Liver (tissue), 8 donors: ENCODE measurements at regions not wholly inside any gene's neighbourhood (a gene's known extent, or its start where the extent isn't known, plus 50 kb on each side); places are given as distances from the start of the nearest gene placed in this dataset.

Experiments used
- DNase-seq: peaks from one replicate; pipeline ENCODE4 v3.0.0-alpha.2; 2017; ENCODE audit warnings: low spot score
- H3K27ac ChIP-seq, 2 donors: one replicate each; pipeline ENCODE4 v1.7.0; 2013; ENCODE audit warnings: inconsistent platforms in 2 of 2, low read length in 2 of 2, control low read depth in 1 of 2, low read depth in 1 of 2, mild to moderate bottlenecking in 1 of 2
- H3K27me3 ChIP-seq, 4 donors: one replicate each; pipeline versions ENCODE4 v1.6.1 to v1.7.0; 2013; ENCODE audit warnings: low read length in 3 of 4, inconsistent platforms in 1 of 4, mild to moderate bottlenecking in 1 of 4, moderate library complexity in 1 of 4; ENCODE audit not compliant: control insufficient read depth in 4 of 4, insufficient read depth in 4 of 4
- H3K36me3 ChIP-seq, 4 donors: one replicate each; pipeline versions ENCODE4 v1.6.1 to v1.7.0; 2013; ENCODE audit warnings: low read length in 3 of 4, mild to moderate bottlenecking in 3 of 4, low read depth in 1 of 4, moderate library complexity in 1 of 4; ENCODE audit not compliant: control insufficient read depth in 4 of 4, insufficient read depth in 3 of 4
- H3K4me1 ChIP-seq, 4 donors: one replicate each; pipeline versions ENCODE4 v1.6.1 to v1.7.0; 2013; ENCODE audit warnings: low read length in 3 of 4, mild to moderate bottlenecking in 3 of 4, moderate library complexity in 1 of 4; ENCODE audit not compliant: control insufficient read depth in 4 of 4, insufficient read depth in 4 of 4
- H3K4me3 ChIP-seq, 3 donors: one replicate each; pipeline versions ENCODE4 v1.6.1 to v1.7.0; 2013; ENCODE audit warnings: low read length in 3 of 3, control low read depth in 1 of 3, low read depth in 1 of 3, mild to moderate bottlenecking in 1 of 3
- H3K9ac ChIP-seq, 2 donors: one replicate each; pipeline ENCODE4 v1.7.0; 2013; ENCODE audit warnings: low read length in 2 of 2, mild to moderate bottlenecking in 2 of 2, moderate library complexity in 2 of 2, control low read depth in 1 of 2, low read depth in 1 of 2
- H3K9me3 ChIP-seq, 4 donors: one replicate each; pipeline versions ENCODE4 v1.6.1 to v1.7.0; 2013; ENCODE audit warnings: low read length in 3 of 4; ENCODE audit not compliant: control insufficient read depth in 4 of 4
- EGR1 ChIP-seq, 2 donors: IDR thresholded peaks; 2 replicates each; pipeline ENCODE4 v1.6.1; 2016 to 2018; ENCODE audit warnings: antibody characterized with exemption in 2 of 2, low read depth in 2 of 2
- FOXA1 ChIP-seq: IDR thresholded peaks from 2 replicates; pipeline ENCODE4 v1.6.1; 2016; ENCODE audit warnings: antibody characterized with exemption
- FOXA2 ChIP-seq: IDR thresholded peaks from 2 replicates; pipeline ENCODE4 v1.6.1; 2016; ENCODE audit warnings: antibody characterized with exemption
- JUND ChIP-seq, 2 donors: IDR thresholded peaks; 2 replicates each; pipeline ENCODE4 v1.6.1; 2016; ENCODE audit warnings: antibody characterized with exemption in 2 of 2
- REST ChIP-seq: IDR thresholded peaks from 2 replicates; pipeline ENCODE4 v1.6.1; 2016; ENCODE audit warnings: antibody characterized with exemption, mild to moderate bottlenecking
- YY1 ChIP-seq: IDR thresholded peaks from 2 replicates; pipeline ENCODE4 v1.6.1; 2016; ENCODE audit warnings: antibody characterized with exemption, mild to moderate bottlenecking
- whole genome bisulfite sequencing: extraction: QIAGEN DNeasy Blood & Tissue Kit; methylation state at CpG from one replicate; pipeline ENCODE4 v1.1.7; 2013; 5-methylcytosine and 5-hydroxymethylcytosine counted together
- TF ChIP-seq, protein P1 (sequence below): fragments of 150-350 bp; IDR thresholded peaks from 2 replicates; pipeline ENCODE4 v1.5.1; 2017; ENCODE audit warnings: improper control_type of control experiment, low read depth, low read length; ENCODE audit not compliant: missing input control
- donor health status: healthy.
- donor health status: healthy.
- donor health status: healthy.
- donor health status: healthy.
- donor health status: healthy.

DNA sequence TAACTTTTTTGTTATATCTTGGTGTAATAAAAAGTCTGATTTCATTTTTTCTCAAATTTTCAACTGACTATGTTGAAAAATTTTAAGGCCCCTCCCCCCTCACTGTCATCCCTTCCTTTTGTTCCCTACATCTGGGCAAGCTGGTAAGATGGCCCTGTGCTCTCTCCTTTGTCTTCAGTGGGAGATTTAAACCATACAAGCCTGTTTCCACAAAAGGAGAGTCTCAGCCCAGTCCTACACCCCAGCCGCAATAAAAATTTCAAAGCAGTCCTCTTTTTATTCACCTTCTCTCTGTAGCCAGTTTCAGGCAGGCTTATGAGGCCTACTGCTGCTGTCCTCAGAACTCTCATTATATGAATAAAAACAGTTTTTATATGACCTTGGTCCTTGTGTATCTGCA is 630.5 kb downstream of the CBLN2 start:
- no peaks in the 10 kb centered on the region for H3K9me3 ChIP-seq
- WGBS, result 100% methylated on average over 1 of the region's 1 CpG

DNA sequence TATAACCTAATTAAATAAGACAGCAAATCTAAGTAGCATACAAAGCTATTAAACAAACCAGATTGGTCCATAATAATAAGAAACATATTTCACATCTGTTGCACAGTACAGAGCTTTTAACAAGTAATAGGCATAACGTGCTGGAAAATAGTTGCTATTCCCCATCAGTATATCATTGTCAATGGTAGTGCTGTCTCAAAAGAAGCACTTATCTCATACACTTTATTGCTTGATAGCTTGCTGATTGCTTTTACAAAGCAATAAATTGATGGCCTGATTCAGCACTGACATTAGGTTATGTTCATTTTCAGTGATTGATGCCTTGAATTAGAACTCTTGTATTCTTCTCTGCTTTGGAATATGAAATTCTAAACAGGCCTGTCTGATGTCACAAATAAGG is 641.7 kb downstream of the CBLN2 start:
- no peaks in the 10 kb centered on the region for H3K36me3 ChIP-seq
- peaks cover 0 to 5% (median 0%) of the 10 kb centered on the region in 4 donors for H3K9me3 ChIP-seq
- WGBS, result 80% methylated on average over 1 of the region's 1 CpG
- H3K4me1 ChIP-seq, result peaks cover 0 to 7% (median 4%) of the 10 kb centered on the region in 4 donors
- H3K4me3 ChIP-seq, result no peak overlapping the region
- no peak overlapping the region for H3K27ac ChIP-seq
- DNase-seq, result no peak
- no peak for TF ChIP-seq FOXA1
- no peak overlapping the region for H3K9ac ChIP-seq
- no peaks in the 10 kb centered on the region for H3K27me3 ChIP-seq

More for the DNA sequence above, 630.5 kb downstream of the CBLN2 start:
- TF ChIP-seq EGR1 (IDR thresholded peaks at IDR 0.05; ENCODE audit: low read depth in 2 of 2), result no peak
- TF ChIP-seq JUND (IDR thresholded peaks at IDR 0.05), result no peak
- no peak for TF ChIP-seq YY1
- TF ChIP-seq REST, result no peak
- Histone ChIP-seq H3K4me3 (no peak overlapping the region), H3K9ac (no peak overlapping the region), H3K36me3 (no peaks in the 10 kb centered on the region), H3K27ac (no peak overlapping the region), H3K27me3 (no peaks in the 10 kb centered on the region), H3K4me1 (no peaks in the 10 kb centered on the region)
- no peak for DNase-seq

DNA sequence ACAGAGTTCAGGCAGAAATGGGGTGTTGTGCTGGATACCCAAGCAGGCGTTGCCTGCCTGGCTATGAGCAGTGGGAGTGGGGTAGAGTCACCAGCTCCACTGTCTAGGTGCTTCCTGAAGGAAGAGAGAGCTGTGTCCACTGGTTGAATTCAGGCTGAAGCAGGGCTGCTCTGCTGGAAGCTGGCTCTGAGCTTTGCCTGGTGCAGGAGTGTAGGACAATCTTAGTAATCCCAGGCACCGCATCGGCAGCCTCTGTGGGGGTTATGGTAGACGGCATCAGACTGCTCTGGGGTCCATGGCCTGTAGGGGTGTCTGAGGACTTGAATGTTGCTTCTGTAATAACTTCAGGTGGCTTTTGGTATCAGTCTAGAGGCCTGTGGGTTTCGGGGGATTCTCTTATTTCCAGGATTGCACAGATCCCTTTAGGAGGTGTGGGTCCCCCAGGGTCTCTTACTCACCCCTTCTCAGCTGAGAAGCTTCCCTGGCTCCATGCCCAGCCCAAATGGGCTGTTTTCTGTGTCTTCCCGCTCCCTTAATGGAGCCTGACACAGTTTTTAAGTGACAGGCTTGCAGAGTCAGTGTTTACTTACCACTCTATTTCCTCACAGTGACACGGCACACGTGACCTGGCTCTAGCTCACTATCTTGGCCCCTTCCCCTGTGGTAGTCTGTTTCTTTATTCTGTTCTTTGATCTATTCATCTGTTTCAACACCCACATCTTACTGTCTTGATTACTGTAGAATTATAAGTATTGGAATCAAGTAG is 644.3 kb downstream of the CBLN2 start:
- WGBS, result 59% methylated on average over 8 of the region's 8 CpGs
- H3K9me3 ChIP-seq, result peaks cover 0 to 5% (median 0%) of the 10 kb centered on the region in 4 donors
- H3K27ac ChIP-seq, result no peak overlapping the region
- no peak overlapping the region for H3K4me3 ChIP-seq
- H3K36me3 ChIP-seq, result no peaks in the 10 kb centered on the region
- DNase-seq, result no peak
- H3K9ac ChIP-seq, result no peak overlapping the region
- peaks cover 0 to 7% (median 4%) of the 10 kb centered on the region in 4 donors for H3K4me1 ChIP-seq
- H3K27me3 ChIP-seq, result no peaks in the 10 kb centered on the region
- peak; percentile 74 for TF ChIP-seq FOXA1
- TF ChIP-seq, protein P1, sequence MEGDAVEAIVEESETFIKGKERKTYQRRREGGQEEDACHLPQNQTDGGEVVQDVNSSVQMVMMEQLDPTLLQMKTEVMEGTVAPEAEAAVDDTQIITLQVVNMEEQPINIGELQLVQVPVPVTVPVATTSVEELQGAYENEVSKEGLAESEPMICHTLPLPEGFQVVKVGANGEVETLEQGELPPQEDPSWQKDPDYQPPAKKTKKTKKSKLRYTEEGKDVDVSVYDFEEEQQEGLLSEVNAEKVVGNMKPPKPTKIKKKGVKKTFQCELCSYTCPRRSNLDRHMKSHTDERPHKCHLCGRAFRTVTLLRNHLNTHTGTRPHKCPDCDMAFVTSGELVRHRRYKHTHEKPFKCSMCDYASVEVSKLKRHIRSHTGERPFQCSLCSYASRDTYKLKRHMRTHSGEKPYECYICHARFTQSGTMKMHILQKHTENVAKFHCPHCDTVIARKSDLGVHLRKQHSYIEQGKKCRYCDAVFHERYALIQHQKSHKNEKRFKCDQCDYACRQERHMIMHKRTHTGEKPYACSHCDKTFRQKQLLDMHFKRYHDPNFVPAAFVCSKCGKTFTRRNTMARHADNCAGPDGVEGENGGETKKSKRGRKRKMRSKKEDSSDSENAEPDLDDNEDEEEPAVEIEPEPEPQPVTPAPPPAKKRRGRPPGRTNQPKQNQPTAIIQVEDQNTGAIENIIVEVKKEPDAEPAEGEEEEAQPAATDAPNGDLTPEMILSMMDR, result no peak
- no peak for TF ChIP-seq YY1
- peak; percentile 81 for TF ChIP-seq FOXA2
